IPS-18c (cell line): ENCODE measurements at regions not wholly inside any gene's neighbourhood (a gene's known extent, or its start where the extent isn't known, plus 50 kb on each side); places are given as distances from the start of the nearest gene placed in this dataset.

Experiments
- H3K4me3 ChIP-seq: 2 replicates; pipeline ENCODE4 v1.7.0; 2013; ENCODE audit warnings: low read depth, mild to moderate bottlenecking, low read length, moderate library complexity; ENCODE audit not compliant: insufficient read depth
- H3K9me3 ChIP-seq: one replicate; pipeline ENCODE4 v1.6.1; 2013; ENCODE audit warnings: mild to moderate bottlenecking, low read length, moderate library complexity; ENCODE audit not compliant: control insufficient read depth, insufficient read depth

GRCh38 chr16:66293207-66293735 lies 73.2 kb upstream of the CDH5 start:
- H3K4me3 ChIP-seq: no peak overlapping the region
- H3K9me3 ChIP-seq: no peaks in the 10 kb centered on the region

GRCh38 chr16:66292241-66292935 lies 74.1 kb upstream of the CDH5 start:
- H3K9me3 ChIP-seq: no peaks in the 10 kb centered on the region
- H3K4me3 ChIP-seq: no peak overlapping the region

- H3K9me3 ChIP-seq: no peaks in the 10 kb centered on the region
Observed at GRCh38 chr16:66291833-66292232, 74.7 kb upstream of the CDH5 start.

GRCh38 chr16:66290431-66290830 lies 76.1 kb upstream of the CDH5 start:
- no peaks in the 10 kb centered on the region for H3K9me3 ChIP-seq
- H3K4me3 ChIP-seq: no peak overlapping the region

More at GRCh38 chr16:66291833-66292232, 74.7 kb upstream of the CDH5 start:
- no peak overlapping the region for H3K4me3 ChIP-seq

- H3K9me3 ChIP-seq: no peaks in the 10 kb centered on the region
Observed at GRCh38 chr16:66289986-66290385, 76.5 kb upstream of the CDH5 start.

GRCh38 chr16:66289051-66289680 lies 77.3 kb upstream of the CDH5 start:
- no peak overlapping the region for H3K4me3 ChIP-seq
- H3K9me3 ChIP-seq: no peaks in the 10 kb centered on the region

More at GRCh38 chr16:66289986-66290385, 76.5 kb upstream of the CDH5 start:
- H3K4me3 ChIP-seq: no peak overlapping the region

GRCh38 chr16:66287926-66288325 lies 78.6 kb upstream of the CDH5 start:
- Histone ChIP-seq H3K4me3 (no peak overlapping the region), H3K9me3 (no peaks in the 10 kb centered on the region)

GRCh38 chr16:66287416-66287815 lies 79.1 kb upstream of the CDH5 start:
- Histone ChIP-seq H3K9me3 (no peaks in the 10 kb centered on the region), H3K4me3 (no peak overlapping the region)

- H3K4me3 ChIP-seq: no peak overlapping the region
Observed at GRCh38 chr16:66286527-66286926, 80.0 kb upstream of the CDH5 start.

GRCh38 chr16:66278604-66279262 lies 87.8 kb upstream of the CDH5 start:
- Histone ChIP-seq H3K4me3 (no peak overlapping the region), H3K9me3 (no peaks in the 10 kb centered on the region)

More at GRCh38 chr16:66286527-66286926, 80.0 kb upstream of the CDH5 start:
- H3K9me3 ChIP-seq: no peaks in the 10 kb centered on the region

- Histone ChIP-seq H3K9me3 (no peaks in the 10 kb centered on the region), H3K4me3 (peak overlapping the region; percentile 6; the same call in 1 of the 2 replicates)
Observed at GRCh38 chr16:66278111-66278531, 88.4 kb upstream of the CDH5 start.

GRCh38 chr16:66277311-66278070 lies 89.0 kb upstream of the CDH5 start:
- Histone ChIP-seq H3K4me3 (peak overlapping the region; percentile 6; the same call in 1 of the 2 replicates), H3K9me3 (no peaks in the 10 kb centered on the region)

- H3K9me3 ChIP-seq: no peaks in the 10 kb centered on the region
- no peak overlapping the region for H3K4me3 ChIP-seq
Observed at GRCh38 chr16:66275775-66276428, 90.6 kb upstream of the CDH5 start.

- Histone ChIP-seq H3K9me3 (no peaks in the 10 kb centered on the region), H3K4me3 (no peak overlapping the region)
Observed at GRCh38 chr16:66274335-66275110, 92.0 kb upstream of the CDH5 start.

GRCh38 chr16:66273644-66274334 lies 92.7 kb upstream of the CDH5 start:
- no peak overlapping the region for H3K4me3 ChIP-seq

GRCh38 chr16:66273053-66273452 lies 93.4 kb upstream of the CDH5 start:
- no peaks in the 10 kb centered on the region for H3K9me3 ChIP-seq

More at GRCh38 chr16:66273644-66274334, 92.7 kb upstream of the CDH5 start:
- H3K9me3 ChIP-seq: no peaks in the 10 kb centered on the region

More at GRCh38 chr16:66273053-66273452, 93.4 kb upstream of the CDH5 start:
- H3K4me3 ChIP-seq: no peak overlapping the region
